GM12878 (cell line): ENCODE measurements at regions not wholly inside any gene's neighbourhood (a gene's known extent, or its start where the extent isn't known, plus 50 kb on each side); places are given as distances from the start of the nearest gene placed in this dataset.

Experiments
- CEBPB ChIP-seq, 2 experiments: fragments of 150-350 bp in 1 of 2; IDR thresholded peaks; 2 replicates each; pipeline ENCODE4 v1.6.1; 2012 to 2014; ENCODE audit warnings: low read depth in 2 of 2, low read length in 2 of 2, borderline replicate concordance in 1 of 2, inconsistent platforms in 1 of 2
- CTCF ChIP-seq, 3 experiments: IDR thresholded peaks in 2 of 3; conservative IDR thresholded peaks in 1 of 3; 2 replicates each; pipeline ENCODE4 v1.5.1; 2011; ENCODE audit warnings: low read depth in 3 of 3, low read length in 3 of 3, mild to moderate bottlenecking in 3 of 3, control low read depth in 2 of 3, moderate library complexity in 2 of 3, inconsistent platforms in 1 of 3, mixed read lengths in 1 of 3; ENCODE audit not compliant: control insufficient read depth in 2 of 3, insufficient read depth in 1 of 3; ENCODE audit errors: extremely low read depth in 1 of 3
- EP300 ChIP-seq, 2 experiments: fragments of 150-350 bp in 1 of 2; IDR thresholded peaks; 2 replicates each; pipeline ENCODE4 v1.6.1; 2011 to 2012; ENCODE audit warnings: low read depth in 2 of 2, low read length in 2 of 2, borderline replicate concordance in 1 of 2, improper control_type of control experiment in 1 of 2, inconsistent platforms in 1 of 2; ENCODE audit not compliant: control insufficient read depth in 1 of 2
- MAX ChIP-seq: IDR thresholded peaks from 2 replicates; pipeline ENCODE4 v1.6.1; 2012; ENCODE audit warnings: low read depth, low read length, improper control_type of control experiment
- RCOR1 ChIP-seq: conservative IDR thresholded peaks from 2 replicates; pipeline ENCODE4 v1.6.1; 2012; ENCODE audit warnings: low read depth, low read length, improper control_type of control experiment
- SREBF2 ChIP-seq: IDR thresholded peaks from 2 replicates; pipeline ENCODE4 v1.6.1; 2012; ENCODE audit warnings: mild to moderate bottlenecking, low read length
- USF2 ChIP-seq: IDR thresholded peaks from 2 replicates; pipeline ENCODE4 v1.6.1; 2011; ENCODE audit warnings: low read depth, low read length, improper control_type of control experiment, borderline replicate concordance

- no peak for TF ChIP-seq RCOR1
- TF ChIP-seq CEBPB (IDR thresholded peaks at IDR 0.05; ENCODE audit: borderline replicate concordance in 1 of 2, low read depth in 2 of 2, low read length in 2 of 2) = no peak
- TF ChIP-seq EP300 (IDR thresholded peaks at IDR 0.05; ENCODE audit: borderline replicate concordance in 1 of 2, control insufficient read depth in 1 of 2, low read depth in 2 of 2, low read length in 2 of 2) = no peak
- TF ChIP-seq SREBF2 = no peak
- TF ChIP-seq USF2 = no peak
- no peak for TF ChIP-seq MAX
- TF ChIP-seq CTCF (IDR thresholded peaks at IDR 0.05 in 2 of 3, conservative IDR thresholded peaks at IDR 0.05 in 1 of 3; ENCODE audit: control insufficient read depth in 2 of 3, extremely low read depth in 1 of 3, insufficient read depth in 1 of 3, low read depth in 3 of 3, low read length in 3 of 3) = no peak
Observed at GRCh38 chr21:28018741-28019669, 973.7 kb downstream of the LTN1 start.
